SKM-1 (cell line): ENCODE measurements at regions not wholly inside any gene's neighbourhood (a gene's known extent, or its start where the extent isn't known, plus 50 kb on each side); places are given as distances from the start of the nearest gene placed in this dataset.
"Not testable (repeated sequence)": the region's sequence is repeated elsewhere in the genome, so short reads cannot be mapped to it uniquely, and the experiment has no call there.

ENCODE experiments used
- DNase-seq: peaks from one replicate; lab custom pipeline; 2025; ENCODE audit not compliant: unreplicated experiment; lab: John Stamatoyannopoulos, UW

DNA sequence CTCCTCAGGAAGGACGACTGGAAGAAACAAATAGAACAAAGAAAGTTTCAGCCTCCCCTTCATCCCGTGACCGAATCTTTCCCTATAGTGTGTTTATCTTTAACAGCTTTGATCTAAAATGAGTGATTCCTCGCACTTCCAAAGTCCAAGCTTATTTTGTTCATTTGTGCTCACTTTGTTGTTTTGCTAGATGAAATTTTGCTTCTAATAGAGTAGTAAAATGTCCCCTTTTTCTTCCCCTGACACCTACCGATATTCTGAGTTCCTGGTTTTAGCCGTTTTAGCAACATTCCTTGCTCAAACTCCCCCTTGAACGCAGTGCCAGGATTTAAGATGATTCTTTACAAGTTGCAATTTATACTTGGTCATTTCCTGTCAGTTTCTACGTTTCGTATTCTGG, 204.2 kb downstream of the FGF9 start:
- DNase-seq: no peak

DNA sequence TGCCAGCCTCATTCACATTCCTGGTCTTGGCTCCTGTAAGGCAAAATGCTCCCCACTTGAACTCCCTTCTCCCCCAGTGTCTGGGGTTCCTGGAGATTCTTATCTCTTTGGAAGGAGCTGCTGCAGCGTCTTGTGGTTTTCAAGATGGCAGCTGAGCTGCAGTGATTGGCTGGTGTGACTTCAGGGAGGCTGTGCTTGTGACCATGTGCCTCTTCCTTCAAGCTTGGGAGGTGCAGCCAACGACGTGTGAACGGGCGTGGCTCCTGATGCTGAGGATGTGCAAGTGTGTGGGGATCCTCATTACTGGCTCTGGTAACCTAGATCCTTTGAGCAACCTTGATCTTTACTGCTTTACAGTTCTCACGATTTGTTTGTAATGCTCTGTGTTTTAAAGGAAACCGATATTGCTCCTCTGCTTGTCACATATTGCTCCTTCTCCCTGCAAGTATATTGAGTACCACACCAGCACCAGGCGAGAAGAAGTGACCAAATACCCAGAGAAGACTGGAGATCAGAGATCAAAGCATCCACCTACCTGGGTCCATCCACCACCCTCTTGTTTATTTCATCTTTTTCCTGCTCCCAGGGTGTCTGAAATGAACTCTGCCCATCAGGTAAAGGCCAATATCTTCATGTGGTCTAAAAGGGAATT, 208.5 kb downstream of the FGF9 start:
- DNase-seq: no peak

GRCh38 chr13:21882766-21883165, 211.9 kb downstream of the FGF9 start:
- DNase-seq: no peak

- no peak for DNase-seq
Measured at GRCh38 chr13:21883713-21884112, 212.8 kb downstream of the FGF9 start.

GRCh38 chr13:21884299-21884909, 213.5 kb downstream of the FGF9 start:
- no peak for DNase-seq

DNA sequence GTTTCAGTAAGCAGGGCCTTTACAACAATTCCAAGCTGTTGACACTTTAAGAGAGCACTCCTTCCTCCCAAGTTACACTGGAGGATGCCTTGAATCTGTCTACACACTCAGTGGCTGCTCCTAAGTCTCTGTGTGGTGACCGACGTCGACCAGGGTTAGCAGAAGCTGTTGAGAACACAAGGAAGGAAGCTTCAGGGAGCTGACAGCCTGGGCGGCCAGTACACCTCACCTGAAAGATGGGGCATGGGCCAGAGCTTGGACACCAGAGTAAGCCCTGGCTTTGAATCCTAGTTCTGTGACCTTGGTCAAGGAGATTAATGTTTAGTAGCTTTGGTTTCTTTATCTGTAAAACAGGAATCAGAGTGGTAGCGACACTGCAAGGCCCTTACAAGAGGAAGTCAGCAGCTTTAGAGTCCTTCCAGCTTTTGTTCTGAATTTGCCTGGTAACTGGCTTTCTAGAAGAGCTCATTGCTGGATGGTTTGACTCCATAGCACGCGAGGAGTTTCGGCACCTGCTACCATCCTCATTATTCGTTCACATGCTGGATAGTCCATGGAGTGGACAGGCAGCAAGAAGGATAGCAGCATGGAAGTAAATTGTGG, 214.2 kb downstream of the FGF9 start:
- DNase-seq: no peak

DNA sequence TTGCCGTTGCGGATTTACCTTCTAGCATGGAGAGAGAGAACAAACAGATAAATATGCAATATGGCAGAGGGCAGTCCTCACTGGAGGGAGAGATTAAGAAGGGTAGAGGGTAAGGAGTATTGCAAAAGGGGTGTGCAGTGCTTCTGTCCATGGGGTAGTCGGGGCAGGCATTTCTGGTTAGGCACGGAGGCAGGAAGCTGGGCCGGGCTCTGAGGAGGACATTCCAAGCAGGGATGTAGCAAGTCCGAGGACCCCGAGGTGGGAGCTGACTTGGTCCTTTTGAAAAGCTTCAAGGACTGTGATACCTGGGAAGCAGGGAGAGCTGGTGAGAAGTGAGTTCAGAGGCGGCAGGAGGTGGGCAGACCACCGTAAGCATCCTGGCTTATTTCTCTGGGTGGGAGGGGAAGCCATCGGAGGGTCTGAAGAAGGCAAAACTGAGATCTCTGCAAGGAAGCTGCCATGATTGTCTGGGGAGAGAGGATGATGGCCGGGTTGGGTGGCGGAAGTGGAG, 214.9 kb downstream of the FGF9 start:
- DNase-seq: no peak

DNA sequence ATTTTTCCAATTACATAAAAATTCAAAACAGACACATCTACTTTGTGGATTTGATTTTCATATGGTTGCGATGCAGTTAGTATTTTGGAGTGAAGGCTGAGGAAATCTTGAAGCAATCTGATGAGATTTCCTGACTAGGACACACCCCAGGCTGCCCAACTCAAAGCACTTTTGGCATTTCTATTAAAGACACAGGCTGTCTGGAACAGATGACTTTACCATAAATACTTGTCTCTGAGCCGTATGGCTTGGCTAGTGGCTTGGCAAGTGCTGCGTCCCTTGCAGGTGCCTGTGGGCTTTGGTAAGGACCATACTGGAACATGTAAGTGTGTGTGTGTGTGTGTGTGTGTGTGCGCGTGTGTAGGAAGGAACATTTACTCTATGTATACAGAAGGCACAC, 218.8 kb downstream of the FGF9 start:
- DNase-seq: no peak

- DNase-seq: not testable (repeated sequence)
Measured at GRCh38 chr13:21890220-21890619, 219.3 kb downstream of the FGF9 start.

- no peak for DNase-seq
Measured at GRCh38 chr13:21894091-21894490, 223.2 kb downstream of the FGF9 start.

DNA sequence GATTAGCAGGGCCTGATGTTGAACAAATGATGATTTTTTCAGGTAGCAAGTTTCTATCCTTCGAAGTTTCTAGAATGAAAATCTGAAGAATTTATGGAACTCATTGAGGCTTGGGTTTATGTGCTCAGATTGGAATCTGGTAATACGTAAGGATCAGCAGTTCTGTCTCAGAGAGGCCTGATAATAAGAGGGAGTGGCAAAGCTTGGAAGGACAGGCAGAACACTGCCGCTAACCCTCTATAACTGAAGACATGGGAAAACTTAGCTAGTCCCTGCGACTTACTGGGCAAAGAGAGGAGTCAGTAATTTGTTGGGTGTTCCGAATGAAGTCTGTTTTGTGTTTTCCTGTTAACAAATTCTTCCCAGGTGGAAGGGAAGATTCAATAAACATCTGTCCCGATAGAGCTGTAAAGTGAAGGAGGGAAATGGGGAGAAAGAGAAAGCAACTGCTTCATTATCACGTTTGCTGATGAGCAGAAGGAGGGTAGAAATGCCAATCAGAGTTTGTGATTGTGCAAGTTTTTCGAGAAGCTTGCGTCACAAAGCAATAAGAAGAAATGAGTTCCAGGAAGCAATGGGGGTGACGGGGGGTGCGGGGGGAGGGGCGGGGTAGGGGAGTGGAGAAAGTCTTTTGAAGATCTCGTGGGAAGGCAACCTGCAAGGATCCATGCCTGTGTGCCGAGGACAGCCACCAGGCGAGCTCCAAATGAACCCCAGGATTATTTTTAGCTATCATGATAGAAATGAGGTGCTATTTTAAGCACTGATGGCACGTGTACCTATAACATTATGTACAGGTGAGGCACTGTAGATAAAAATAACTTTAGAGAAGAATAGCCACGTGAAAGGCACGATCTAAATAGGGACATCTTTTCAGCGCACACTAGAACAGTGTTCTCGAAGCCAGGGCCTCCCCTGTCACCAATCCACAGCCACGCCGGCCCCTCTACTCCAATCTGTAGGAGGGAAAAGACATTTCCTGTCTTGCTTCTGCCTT, 224.1 kb downstream of the FGF9 start:
- no peak for DNase-seq

DNA sequence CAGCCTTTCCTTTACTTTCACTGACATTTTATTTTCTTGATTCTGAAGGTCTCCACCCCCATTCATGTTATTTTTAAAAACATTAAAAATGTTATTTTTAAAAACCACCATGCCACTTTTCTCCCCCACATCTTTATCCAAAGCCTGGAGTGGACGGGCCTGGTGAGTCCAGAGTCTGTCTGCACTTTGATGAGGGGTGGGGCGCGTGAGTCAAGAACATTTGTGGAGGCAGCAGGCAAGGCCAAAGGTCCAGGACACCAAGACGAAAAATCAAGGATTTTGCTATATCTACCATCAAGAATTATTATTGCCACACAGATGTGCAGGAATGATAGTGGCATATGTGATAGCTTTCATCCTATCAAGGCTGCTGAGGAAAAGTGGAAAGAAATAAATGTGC, 224.9 kb downstream of the FGF9 start:
- no peak for DNase-seq

- DNase-seq: no peak
Measured at GRCh38 chr13:21897161-21897560, 226.3 kb downstream of the FGF9 start.

- no peak for DNase-seq
Measured at GRCh38 chr13:21898459-21898858, 227.6 kb downstream of the FGF9 start.

DNA sequence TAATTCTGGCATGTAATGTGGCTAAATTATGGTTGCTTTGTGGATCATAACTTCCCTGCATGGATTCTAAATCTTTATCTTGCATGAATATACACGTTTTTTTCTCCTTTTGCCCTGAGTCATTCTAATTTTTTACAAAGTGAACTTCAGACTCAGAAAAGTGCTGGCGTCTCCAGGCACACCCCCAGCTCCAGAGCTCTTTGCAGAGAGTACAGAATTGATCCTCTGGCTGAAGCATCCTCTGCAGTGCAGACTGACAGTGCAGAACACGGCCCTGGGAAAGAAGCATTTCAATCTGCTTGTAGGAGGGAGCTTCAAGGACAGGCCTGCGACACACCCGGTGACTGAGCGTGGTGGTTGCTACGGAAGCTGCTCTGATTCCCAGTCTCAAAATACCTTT, 228.1 kb downstream of the FGF9 start:
- DNase-seq: no peak

- DNase-seq: no peak
Measured at GRCh38 chr13:21901336-21901735, 230.5 kb downstream of the FGF9 start.

GRCh38 chr13:21901811-21902708, 231.2 kb downstream of the FGF9 start:
- no peak for DNase-seq

GRCh38 chr13:21902709-21903098, 231.8 kb downstream of the FGF9 start:
- no peak for DNase-seq

- DNase-seq: no peak
Measured at GRCh38 chr13:21905486-21905885, 234.6 kb downstream of the FGF9 start.

- no peak for DNase-seq
Measured at GRCh38 chr13:21909331-21909730, 238.5 kb downstream of the FGF9 start.
